Glomerular visceral epithelial cell (primary cell): ENCODE measurements at regions not wholly inside any gene's neighbourhood (a gene's known extent, or its start where the extent isn't known, plus 50 kb on each side); places are given as distances from the start of the nearest gene placed in this dataset.
A peak's percentile ranks its signal among the peaks of the same experiment; 100 is the strongest.

Experiments used
- DNase-seq: peaks from one replicate; pipeline ENCODE4 v3.0.0-alpha.2; 2016; ENCODE audit errors: extremely low spot score

DNA sequence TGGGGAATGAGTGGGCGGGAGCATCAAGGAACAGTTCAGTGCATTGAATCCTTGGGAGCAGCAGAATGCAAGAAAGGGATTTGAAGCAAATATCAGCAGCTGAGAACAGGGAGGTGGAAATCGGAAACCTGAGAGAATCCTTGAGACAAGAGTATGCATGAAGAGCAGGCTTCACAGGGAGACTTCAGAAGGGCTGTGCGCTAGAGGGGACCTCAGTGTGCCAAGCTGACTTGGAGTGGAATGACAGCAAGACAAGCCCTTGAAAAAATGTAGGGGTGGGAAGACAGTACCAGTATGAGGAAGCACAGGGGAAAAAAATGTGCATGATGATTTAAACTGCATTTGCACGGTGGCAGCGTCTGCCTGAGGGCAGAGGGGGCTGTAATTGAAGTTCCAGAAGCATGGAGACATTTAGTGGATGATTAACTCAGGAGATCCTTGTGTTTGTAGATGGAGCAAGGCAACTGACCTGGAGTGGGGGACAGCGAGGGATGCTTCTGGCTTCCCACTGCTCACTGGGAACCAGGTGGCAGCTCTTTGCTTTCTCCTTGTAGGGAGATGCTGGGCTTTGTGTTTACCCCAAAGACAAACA lies 204.9 kb upstream of the PLET1 start:
- no peak for DNase-seq

DNA sequence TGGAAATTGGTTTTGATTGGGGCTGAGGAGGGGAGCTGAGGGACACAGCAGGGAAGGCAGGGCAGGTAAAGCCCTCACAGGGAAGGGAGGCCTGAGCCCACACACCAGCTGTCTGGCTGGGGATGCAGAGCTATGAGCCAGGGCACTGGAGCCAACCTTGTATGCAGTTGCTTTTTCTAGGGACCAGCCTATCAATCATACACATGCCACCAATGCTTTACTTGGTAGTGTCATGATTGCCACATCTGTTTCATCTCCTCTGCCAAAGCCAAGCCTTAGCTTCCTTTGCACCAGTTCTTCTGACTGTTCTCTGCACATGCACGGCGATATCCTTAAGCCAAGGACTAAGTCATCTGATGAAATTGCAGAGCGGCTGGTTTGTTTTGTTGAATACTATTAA lies 207.1 kb upstream of the PLET1 start:
- no peak for DNase-seq

DNA sequence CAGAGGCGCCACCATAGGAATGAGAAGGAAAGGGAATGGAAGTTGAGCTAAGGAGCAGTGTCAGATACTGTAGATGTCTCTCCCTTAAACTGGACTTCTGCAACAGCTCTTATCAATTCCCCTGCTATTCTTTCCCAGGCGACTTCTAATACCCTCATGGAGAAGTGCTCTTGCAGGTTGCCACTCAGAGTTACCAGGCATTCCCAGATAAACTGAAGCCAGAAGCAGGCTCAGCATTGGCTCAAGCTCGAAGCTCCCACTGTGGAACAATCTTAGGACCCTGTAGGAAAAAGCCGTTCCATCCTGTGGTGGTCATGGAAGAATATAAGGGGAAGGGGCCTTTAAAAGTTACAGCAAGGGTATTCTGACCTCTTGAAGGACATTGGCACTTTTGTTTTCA lies 208.7 kb upstream of the PLET1 start:
- DNase-seq = no peak

DNA sequence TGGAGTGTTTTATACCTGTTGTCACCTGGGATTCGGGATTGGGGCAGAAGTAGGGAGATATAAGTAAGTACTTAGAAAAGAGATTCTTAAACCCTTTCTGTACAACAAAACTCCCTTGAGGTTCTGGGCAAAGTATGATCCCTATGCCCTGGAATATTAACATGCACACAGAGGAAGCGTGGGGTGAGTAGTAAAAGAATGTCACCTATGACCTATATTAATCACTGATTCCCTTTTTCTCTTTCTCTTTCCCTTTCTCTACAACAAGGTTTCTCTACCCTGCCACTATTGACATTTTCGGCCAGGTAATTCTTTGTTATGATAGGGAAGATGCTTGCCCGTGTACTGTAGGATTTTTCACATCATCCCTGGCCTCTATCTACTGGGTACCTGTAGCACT lies 209.7 kb upstream of the PLET1 start:
- DNase-seq = no peak

DNA sequence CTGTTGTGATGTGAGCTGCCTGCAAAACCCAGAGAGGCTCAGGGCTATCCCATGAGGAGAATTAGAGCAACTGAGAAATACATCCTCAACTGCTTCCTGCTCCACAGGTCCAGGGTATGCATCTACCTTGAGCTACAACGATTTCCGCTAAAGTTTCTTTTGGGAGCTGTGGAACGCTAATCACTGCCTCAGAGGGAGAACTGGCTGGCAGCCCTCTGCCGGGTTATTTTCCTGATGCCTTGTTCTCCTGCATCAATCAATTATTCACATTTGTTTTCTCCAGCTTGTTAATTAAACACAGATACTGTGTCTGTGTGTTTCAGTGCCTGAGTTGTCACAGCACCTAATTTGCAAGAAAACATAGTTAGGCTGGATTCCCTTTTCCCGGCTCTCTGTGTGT lies 211.1 kb upstream of the PLET1 start:
- DNase-seq = no peak

DNA sequence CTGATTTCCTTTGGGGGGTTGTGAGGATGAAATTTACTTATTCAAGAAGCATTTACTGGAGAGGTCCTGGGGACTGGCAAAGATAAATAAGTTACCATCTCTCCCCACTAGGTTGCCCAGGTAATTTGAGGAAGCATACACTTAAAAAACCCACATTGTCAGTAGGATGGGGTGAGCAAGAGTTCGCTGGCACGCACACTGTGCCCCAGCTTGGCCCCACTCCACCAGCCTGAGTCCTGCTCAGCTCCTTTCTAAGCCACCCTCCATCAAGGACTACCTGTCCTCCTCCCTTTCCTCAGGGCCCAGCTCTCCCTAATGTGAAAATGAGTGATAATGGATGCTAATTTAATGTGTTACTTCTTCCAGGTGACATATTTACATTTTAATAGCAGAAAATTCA lies 216.5 kb upstream of the PLET1 start:
- no peak for DNase-seq

DNA sequence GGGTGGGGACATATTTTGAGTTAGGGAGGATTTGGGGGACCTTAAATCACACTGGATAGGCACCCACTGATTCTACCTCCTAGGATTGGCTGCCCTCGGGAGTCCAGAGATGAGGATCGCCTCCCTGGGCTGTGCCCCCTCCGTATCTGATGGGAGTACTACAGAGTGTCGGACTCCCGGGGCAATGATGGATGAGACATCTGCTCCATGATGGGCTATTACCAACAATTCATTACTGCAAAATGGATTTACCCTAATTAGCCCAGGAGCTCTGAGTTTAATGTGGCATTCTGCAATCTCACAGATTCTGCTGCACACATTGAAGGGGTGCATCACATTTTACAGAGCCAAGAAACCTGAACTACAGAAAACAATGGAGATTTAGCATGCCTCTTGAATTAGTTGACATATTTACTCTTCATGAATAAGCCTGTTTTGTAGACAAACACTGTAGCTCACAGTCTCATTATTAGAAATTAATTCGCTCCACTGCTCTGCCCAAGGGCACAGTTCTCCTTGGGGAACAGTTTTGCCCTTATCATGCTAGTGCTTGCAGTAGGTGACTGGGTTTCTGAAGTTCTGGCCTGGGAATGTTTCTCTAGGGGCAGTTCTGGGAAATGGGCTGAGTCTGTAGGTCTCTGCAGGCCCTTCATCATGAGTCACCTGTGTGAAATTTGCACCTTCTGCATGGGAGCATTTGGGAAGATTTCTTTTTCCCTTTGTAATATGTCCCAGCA lies 217.1 kb upstream of the PLET1 start:
- no peak for DNase-seq

DNA sequence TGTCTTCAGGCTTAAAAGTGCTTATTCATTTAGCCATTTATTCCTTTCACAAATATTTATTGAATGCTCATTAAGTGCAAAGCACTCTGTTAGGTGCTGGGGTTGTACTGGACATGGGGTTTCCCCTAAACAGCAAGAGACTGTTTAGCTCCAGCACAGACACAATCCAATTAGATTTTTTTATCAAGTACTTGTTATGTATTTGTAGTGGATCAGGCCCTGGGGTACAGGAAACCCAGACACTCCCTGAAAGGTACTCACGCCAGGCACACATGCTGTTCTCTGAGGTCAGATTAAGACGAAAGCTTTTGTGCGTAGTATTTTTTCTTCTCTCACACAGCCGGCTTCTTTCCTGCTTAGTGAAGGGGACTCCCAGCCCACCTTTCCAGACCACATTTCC lies 218.1 kb upstream of the PLET1 start:
- no peak for DNase-seq

DNA sequence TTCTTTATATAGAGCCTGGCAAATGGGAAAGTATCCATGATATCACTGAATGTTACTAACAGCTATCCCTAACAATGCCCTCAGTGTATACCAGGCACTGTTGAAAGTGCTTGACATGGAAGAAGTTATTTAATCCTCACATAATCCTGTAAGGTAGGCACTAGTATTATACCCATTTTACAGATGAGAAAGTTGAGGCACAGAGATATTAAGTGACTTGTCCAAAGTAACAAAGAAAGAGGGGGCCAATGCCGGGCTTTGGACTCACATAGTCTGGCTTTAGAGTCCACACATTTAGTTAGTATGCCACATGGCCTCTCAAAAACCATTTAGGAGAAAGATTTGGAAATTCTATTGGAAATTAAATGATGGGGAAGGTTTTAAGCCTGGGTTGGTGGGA lies 220.8 kb upstream of the PLET1 start:
- no peak for DNase-seq

DNA sequence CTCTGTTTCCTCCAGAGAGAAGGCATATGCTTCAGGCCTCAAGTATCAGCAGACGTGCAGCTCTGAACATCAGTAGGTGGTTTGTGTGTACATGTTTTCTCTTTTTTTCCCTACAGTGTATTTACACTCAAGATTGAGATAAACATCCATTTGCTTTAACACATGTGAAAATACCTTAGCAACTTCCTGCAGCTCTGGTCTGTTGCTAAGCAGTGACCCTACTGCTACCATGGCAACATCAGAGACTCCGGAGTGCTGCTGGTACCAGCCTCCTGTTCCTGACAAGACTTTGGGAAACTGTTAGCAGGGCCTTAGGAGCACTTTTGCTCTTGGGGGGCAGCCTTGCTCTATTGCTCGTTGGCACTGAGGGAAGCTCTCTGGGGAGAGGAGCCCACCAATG lies 221.2 kb upstream of the PLET1 start:
- no peak for DNase-seq

DNA sequence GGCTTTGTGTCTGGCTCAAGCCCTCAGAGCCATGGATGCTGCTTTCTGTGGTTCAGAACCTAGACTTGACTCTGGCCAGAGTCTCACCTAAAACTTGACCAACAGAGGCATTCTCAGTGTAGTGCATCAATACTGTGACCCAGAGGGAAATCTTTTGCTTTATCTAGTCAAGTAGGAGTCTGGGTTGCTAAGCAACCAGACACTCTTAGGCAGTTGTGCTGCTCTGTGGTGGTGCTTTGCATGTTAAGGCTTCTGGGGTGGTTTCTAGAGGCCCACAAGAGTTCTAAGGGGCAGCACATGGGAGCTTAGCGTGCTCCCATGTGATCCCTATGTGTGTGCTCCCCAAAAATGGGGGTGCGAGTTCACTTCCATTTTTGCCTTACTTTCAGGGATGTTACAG lies 224.6 kb upstream of the PLET1 start:
- DNase-seq = no peak

DNA sequence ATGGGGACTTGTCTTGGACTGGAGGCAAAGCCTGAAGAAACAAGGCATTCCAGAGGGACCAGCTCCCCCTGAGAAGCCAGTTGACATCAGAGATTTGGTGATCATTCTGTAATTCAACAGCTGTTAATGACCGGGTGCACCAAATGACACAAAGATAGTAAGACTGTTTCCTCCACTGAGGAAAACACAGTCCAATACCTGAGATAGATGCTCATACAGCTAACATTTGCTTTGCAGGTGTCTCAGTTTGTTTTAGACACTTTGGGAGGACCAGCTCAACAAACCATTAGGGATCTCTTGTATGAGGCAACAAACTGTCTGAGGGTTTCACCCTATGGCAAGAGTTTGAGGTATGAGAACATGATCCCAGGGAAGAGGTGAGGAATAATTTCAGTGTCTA lies 237.2 kb upstream of the PLET1 start:
- DNase-seq = no peak

DNA sequence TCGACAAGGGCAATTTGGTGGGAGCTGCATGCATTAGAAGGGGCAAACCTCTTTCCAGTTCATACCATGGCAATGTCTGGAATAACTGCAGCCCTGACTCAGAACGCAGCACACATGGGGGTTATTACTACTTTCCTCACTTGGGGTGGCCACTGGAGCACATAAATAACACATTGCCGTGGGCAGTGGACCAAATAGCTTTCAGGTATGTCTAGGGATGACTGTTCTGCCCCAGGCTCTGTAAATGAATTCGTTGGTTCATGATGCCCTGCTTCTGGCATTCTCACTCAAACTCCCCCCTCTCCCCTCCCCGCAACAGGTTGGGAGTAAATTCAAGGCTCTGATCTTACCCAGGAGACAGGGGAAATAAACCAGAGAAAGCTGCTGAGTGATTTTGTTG lies 238.0 kb upstream of the PLET1 start:
- peak; percentile 7 for DNase-seq

DNA sequence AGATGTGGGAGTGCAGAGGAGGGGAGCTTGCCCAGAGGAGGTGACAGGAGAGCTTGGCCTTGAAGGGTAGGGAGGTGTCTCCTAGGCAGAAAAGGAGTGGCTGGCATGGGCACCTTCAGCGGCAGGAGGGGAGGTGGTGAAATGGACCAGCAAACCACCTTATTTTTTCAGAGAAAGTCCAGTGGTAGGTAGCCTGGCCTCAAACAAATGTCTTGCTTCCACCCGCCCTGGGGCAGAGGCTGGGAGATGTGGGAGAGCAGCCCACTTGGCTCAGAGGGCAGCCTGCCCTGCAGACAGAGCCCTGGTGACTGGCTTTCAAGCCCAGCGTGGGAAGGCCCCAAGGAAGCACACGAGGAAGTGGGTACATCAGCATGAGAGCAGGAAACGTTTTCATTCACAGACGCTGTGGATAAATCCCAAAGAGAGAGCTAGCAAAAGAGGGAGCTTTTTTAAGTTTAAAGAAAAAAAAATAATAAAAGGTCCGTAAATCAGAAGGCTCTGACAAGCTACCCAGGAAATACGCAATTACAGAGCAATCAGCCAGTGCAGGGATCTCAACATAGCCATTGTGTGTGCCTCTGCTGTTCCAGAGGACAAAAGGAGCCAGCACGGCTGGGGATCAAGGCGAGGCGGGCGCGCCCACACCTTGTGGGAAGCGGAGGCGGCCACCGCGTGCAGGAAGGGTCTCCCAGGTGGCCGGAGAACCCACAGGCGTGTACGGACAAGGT lies 238.7 kb upstream of the PLET1 start:
- DNase-seq = no peak

DNA sequence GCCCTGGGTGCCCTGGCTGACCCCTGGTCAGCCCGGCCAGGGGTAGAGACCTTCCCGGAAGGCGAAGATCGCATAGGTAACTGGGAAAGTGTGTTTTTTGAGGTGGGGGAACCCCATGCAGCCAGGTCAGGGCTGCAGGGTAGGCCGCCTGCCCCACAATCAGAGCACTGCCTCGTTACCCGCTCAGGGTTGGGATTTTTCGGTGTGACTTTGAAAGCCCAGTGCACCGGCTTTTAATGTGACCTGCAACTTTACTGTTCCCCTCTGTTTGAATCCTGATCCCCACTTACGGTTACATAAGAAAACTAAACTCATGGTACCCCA lies 239.2 kb upstream of the PLET1 start:
- no peak for DNase-seq

DNA sequence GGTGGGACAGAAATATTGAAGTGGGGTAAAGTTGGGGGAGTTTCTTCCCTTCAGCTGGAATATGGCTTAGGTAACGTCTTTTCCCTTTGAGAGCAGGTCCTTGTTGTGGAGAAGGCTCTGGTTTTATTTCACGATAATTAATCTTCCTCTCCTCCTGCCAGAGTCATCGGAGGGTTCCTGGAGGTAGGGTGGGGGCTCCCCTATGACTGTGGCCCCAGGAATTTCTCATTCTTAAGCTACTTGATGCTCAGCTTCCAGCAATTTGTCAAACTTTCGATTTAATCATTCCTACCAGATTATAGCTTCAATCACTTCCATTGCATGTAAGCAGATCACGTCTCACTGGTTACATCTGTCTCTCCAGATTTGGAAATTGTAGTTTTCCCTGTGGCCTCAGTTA lies 242.8 kb upstream of the PLET1 start:
- DNase-seq = no peak

DNA sequence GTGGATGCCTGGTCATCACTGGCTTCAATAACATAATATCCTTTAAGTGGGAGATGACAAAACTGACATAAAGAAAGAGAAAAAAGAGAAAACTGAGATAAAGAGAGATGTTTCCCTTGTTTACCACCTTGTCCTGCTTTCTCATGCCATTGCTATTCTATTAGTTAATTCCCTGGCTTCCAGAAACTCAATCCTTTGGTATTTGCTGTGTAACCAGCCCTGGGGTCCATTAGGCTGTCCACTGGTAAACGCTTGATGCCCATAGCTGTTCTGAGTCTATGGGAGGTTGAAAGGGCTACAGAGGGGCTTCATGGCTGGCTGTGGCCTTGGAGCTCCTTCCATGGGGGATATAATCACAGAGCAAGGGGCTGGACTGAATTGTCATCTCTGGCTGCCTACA lies 243.4 kb upstream of the PLET1 start:
- no peak for DNase-seq

DNA sequence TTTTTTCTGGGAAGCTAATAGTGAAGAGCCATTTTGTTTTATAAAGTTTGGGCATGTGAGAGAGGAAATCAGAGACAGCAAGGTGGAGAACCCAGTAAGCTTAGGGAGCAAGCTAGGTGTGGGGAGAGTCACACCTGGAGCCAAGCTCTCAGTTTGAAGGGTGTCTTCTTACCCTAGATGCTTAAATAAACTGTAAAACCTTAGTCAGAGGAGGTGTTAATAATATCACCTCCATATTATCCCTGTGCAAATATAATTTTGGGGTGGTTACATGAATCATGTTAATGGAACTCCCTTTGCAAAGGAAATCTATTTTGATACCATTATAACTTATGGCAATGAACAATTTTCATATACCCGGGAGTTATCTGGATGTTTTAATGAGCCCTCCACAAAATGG lies 246.2 kb upstream of the PLET1 start:
- no peak for DNase-seq

DNA sequence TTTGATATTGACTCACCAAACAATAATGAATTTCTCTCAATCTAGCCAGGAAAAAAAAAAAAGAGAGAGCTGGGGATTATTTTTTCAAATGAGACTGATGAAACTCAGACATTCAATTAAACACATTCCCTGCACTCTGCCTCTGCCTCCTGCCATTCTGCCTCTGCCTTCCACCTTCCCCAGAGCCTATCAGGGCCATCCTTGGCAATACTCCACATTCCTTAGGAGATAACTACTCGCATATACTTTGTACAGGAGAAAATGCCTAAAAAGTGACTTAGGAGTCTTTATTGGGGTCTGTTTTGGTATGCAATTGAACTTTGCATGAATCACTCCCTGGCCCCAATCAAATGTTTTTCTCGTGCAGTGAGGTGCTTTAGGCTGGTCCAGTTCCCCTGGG lies 246.6 kb upstream of the PLET1 start:
- no peak for DNase-seq

DNA sequence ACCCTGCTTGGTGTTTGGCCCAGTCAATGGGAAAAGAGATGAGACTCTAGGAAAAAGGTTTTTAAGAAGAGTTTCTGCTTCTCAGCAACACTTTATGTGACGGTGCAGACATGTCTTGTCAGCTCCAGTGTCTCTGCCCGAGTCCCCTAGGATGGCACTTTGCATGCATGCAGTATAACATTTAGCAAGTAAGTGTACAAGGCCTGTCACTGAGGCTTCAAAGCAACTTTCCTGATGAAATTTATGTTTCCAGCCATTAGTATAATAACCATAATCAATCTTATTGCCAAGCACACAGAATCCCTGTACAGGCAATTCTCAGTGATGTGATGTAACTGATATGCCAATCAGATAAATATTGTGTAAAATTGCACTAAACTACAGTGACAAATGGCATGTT lies 248.1 kb upstream of the PLET1 start:
- DNase-seq = no peak

DNA sequence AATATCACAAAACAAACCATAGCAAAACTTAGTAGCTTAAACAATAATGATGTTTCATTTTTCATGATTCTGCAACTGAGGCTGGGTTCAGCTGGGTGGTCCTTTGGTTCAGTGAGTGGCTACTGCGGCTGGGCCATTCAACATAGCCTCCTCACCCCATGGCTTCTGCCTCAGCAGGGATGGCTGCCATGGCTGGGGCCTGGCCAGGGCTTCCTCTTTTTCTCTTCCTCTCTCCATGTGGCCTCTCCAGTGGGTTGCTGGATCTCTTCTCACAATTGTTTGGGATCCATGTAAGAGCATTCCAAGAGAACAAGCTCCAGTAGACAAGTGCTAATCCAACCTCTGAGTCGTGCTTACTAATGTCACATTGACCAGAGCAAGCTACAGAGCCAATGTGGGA lies 248.6 kb upstream of the PLET1 start:
- DNase-seq = no peak

DNA sequence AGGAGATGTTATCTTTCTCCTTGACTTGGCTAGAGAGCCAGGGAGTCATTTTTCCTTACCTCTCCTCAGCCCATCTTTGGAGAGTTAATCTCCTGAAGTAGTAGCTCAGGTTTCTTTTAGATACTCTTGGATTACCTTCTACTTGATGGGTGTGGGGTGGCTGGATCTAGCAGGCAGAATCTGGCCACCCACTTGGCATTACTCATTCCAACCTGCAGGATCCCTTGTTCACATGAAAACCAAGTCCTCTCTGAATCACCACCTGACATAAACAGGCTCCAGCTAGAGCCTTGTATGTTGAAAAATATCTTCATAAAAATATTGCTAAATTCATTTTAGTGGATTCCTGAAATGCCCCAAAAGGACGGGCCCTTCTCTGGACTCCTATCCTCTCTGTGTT lies 250.6 kb upstream of the PLET1 start:
- no peak for DNase-seq

DNA sequence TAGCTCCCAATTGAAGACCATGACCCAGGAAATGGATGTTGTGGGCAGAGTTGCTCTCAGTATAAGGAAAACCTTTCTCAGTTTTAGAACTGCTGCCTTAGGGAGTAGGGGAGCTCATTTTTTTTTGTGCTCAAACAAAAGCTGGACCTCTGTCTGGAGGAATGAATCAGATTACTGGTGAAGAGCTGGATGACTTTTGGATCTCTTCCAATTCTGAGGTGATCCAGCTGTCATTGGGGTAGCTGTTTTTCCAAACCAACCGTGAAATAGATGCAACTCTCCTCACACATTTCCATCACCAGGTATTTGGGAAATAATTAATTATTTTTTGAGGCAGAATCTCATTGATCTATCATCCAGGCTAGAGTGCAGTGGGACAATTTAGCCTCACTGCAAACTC lies 251.3 kb upstream of the PLET1 start:
- DNase-seq = no peak

DNA sequence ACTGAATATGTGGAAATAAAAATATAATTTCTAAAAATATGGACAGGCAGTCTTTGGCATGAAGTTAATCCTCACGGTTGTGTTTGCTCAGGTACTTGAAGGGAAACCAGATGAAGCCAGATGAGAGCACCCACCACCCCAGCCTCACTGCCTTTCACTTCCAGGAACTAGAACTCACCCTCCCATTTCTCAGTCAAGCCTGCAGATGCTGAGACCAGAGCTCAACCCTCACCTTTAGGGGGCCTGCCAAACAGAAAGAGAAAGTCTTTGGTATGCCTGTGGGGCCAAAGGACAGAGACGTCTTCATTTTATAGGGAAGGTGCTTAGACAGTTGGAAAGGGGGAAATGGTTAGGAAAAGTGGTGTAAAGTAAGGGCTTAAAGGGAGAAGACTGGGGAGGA lies 252.8 kb upstream of the PLET1 start:
- no peak for DNase-seq
